WTC11 (cell line): ENCODE measurements at regions not wholly inside any gene's neighbourhood (a gene's known extent, or its start where the extent isn't known, plus 50 kb on each side); places are given as distances from the start of the nearest gene placed in this dataset.
A peak's percentile ranks its signal among the peaks of the same experiment; 100 is the strongest.

Experiments used
- ATAC-seq: fragments of 200-7000 bp; cut with Tn5 transposase; 2 replicates; pipeline ENCODE4 v1.10.0; 2021; ENCODE audit warnings: mild to moderate bottlenecking, moderate library complexity
- CTCF ChIA-PET: fragments of 300-600 bp; sonication (Branson Sonifier 250); formaldehyde crosslinking; loops from one replicate; lab custom pipeline; 2021; ENCODE audit warnings: antibody characterized with exemption; lab: Charles Lee
- POLR2A ChIA-PET: fragments of 350-600 bp; sonication (Branson Sonifier 250); formaldehyde crosslinking; loops from one replicate; lab custom pipeline; 2021; ENCODE audit warnings: antibody characterized with exemption; lab: Charles Lee
- DNase-seq: peaks from one replicate; pipeline ENCODE4 v3.0.0; 2021; ENCODE audit warnings: low spot score
- H3K27ac Mint-ChIP-seq: 2 replicates; pipeline ENCODE4 v1.8.0; 2021; ENCODE audit warnings: mixed read lengths
- H3K27me3 Mint-ChIP-seq: 2 replicates; pipeline ENCODE4 v1.8.0; 2021; ENCODE audit warnings: low read depth, mild to moderate bottlenecking, moderate library complexity, mixed read lengths
- H3K36me3 Mint-ChIP-seq: 2 replicates; pipeline ENCODE4 v1.8.0; 2021; ENCODE audit warnings: mixed read lengths
- H3K4me1 Mint-ChIP-seq: 2 replicates; pipeline ENCODE4 v1.8.0; 2022; ENCODE audit warnings: mixed read lengths
- H3K4me3 Mint-ChIP-seq: 2 replicates; pipeline ENCODE4 v1.8.0; 2021; ENCODE audit warnings: mild to moderate bottlenecking, moderate library complexity, mixed read lengths
- H3K9me3 Mint-ChIP-seq: 2 replicates; pipeline ENCODE4 v1.8.0; 2021; ENCODE audit warnings: mixed read lengths
- EMX1 ChIP-seq: fragments of 250-450 bp; sonication (Bioruptor Pico); IDR thresholded peaks from 2 replicates; pipeline ENCODE4 v1.8.0; 2021; ENCODE audit warnings: mild to moderate bottlenecking
- ETV6 ChIP-seq: sonication (generic); formaldehyde crosslinking; IDR thresholded peaks from 2 replicates; pipeline ENCODE4 v1.8.1; 2022; ENCODE audit warnings: mild to moderate bottlenecking, missing genetic modification reagents
- FOXJ3 ChIP-seq: sonication (generic); formaldehyde crosslinking; IDR thresholded peaks from 2 replicates; pipeline ENCODE4 v1.9.0; 2021; ENCODE audit warnings: missing genetic modification reagents, mild to moderate bottlenecking, borderline replicate concordance
- GRHL2 ChIP-seq: fragments of 250-450 bp; sonication (Bioruptor Pico); IDR thresholded peaks from 2 replicates; pipeline ENCODE4 v1.8.0; 2022; ENCODE audit warnings: mild to moderate bottlenecking, moderate library complexity; ENCODE audit not compliant: insufficient replicate concordance, severe bottlenecking
- GTF2I ChIP-seq: fragments of 250-450 bp; sonication (Bioruptor Pico); conservative IDR thresholded peaks from 2 replicates; pipeline ENCODE4 v1.4.0; 2021; ENCODE audit warnings: mild to moderate bottlenecking
- MXD4 ChIP-seq: fragments of 250-450 bp; sonication (Bioruptor Pico); IDR thresholded peaks from 2 replicates; pipeline ENCODE4 v1.8.0; 2021; ENCODE audit warnings: mild to moderate bottlenecking, moderate library complexity, borderline replicate concordance
- NR1H2 ChIP-seq: sonication (generic); formaldehyde crosslinking; IDR thresholded peaks from 2 replicates; pipeline ENCODE4 v1.9.0; 2021; ENCODE audit warnings: mild to moderate bottlenecking, moderate library complexity, missing genetic modification reagents
- PRRX2 ChIP-seq: fragments of 250-450 bp; sonication (Bioruptor Pico); IDR thresholded peaks from 2 replicates; pipeline ENCODE4 v1.8.0; 2021; ENCODE audit warnings: mild to moderate bottlenecking
- SMAD4 ChIP-seq: sonication (generic); formaldehyde crosslinking; IDR thresholded peaks from 2 replicates; pipeline ENCODE4 v1.8.0; 2022; ENCODE audit warnings: mild to moderate bottlenecking, missing genetic modification reagents
- SP1 ChIP-seq: sonication (generic); formaldehyde crosslinking; conservative IDR thresholded peaks from 2 replicates; pipeline ENCODE4 v1.8.1; 2022; ENCODE audit warnings: missing genetic modification reagents
- USF1 ChIP-seq: sonication (generic); formaldehyde crosslinking; IDR thresholded peaks from 2 replicates; pipeline ENCODE4 v1.8.0; 2022; ENCODE audit warnings: mild to moderate bottlenecking, missing genetic modification reagents
- ZNF138 ChIP-seq: sonication (generic); formaldehyde crosslinking; conservative IDR thresholded peaks from 2 replicates; pipeline ENCODE4 v1.8.1; 2022; ENCODE audit warnings: mild to moderate bottlenecking, moderate library complexity, missing genetic modification reagents
- ZNF263 ChIP-seq: sonication (generic); formaldehyde crosslinking; IDR thresholded peaks from 2 replicates; pipeline ENCODE4 v1.8.1; 2022; ENCODE audit warnings: low read depth, mild to moderate bottlenecking, moderate library complexity, missing genetic modification reagents
- ZNF317 ChIP-seq: sonication (generic); formaldehyde crosslinking; IDR thresholded peaks from 2 replicates; pipeline ENCODE4 v1.8.1; 2023; ENCODE audit warnings: low read depth, mild to moderate bottlenecking, moderate library complexity, missing genetic modification reagents, borderline replicate concordance
- ZNF416 ChIP-seq: fragments of 250-450 bp; sonication (Bioruptor Pico); IDR thresholded peaks from 2 replicates; pipeline ENCODE4 v1.9.0; 2021; ENCODE audit warnings: mild to moderate bottlenecking, inconsistent platforms
- TF ChIP-seq, protein P1 (sequence below): sonication (generic); formaldehyde crosslinking; IDR thresholded peaks from 2 replicates; pipeline ENCODE4 v1.8.1; 2022; ENCODE audit warnings: low read depth, missing genetic modification reagents, borderline replicate concordance
- TF ChIP-seq, protein P2 (sequence below): sonication (generic); formaldehyde crosslinking; IDR thresholded peaks from 2 replicates; pipeline ENCODE4 v1.8.1; 2023; ENCODE audit warnings: mild to moderate bottlenecking, missing genetic modification reagents, moderate library complexity
- TF ChIP-seq, protein P3 (sequence below): fragments of 250-450 bp; sonication (Bioruptor Pico); IDR thresholded peaks from 2 replicates; pipeline ENCODE4 v2.1.2; 2022; ENCODE audit warnings: mild to moderate bottlenecking, moderate library complexity
- TF ChIP-seq, protein P4 (sequence below): sonication (generic); formaldehyde crosslinking; IDR thresholded peaks from 2 replicates; pipeline ENCODE4 v1.8.1; 2023; ENCODE audit warnings: mild to moderate bottlenecking, moderate library complexity, missing genetic modification reagents
- TF ChIP-seq, protein P5 (sequence below): fragments of 200-600 bp; IDR thresholded peaks from 2 replicates; pipeline ENCODE4 v1.8.0; 2022; ENCODE audit warnings: antibody characterized with exemption
- TF ChIP-seq, protein P6 (sequence below): sonication (generic); formaldehyde crosslinking; IDR thresholded peaks from 2 replicates; pipeline ENCODE4 v1.8.1; 2022; ENCODE audit warnings: missing genetic modification reagents, borderline replicate concordance

DNA sequence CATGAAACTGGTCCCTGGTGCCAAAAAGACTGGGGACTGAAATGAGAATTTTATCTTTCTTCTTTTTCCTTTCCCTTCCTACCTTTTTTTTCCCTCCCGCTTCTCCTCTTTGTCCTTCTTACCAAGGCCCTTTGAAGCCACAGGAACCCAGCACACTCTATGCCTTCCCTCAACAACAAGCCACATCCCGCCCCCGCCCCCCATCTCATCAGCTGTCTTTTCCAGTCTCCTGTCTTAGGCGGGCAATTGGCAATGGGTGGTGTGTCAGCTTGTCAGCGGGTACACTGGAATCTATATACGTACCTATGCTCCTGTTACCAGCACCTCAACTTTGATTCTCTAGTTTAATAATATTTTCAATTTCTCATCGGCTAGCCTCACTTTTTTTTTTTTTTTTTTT is 56.3 kb upstream of the CHD2 start:
- Mint-ChIP-seq H3K9me3 (no peaks in the 10 kb centered on the region), H3K27ac (no peak overlapping the region), H3K4me3 (no peak overlapping the region), H3K27me3 (no peaks in the 10 kb centered on the region; the same call in 1 of the 2 replicates), H3K36me3 (no peaks in the 10 kb centered on the region), H3K4me1 (peaks cover 20% of the 10 kb centered on the region)
- ATAC-seq = no peak
- DNase-seq = no peak
- no peak for TF ChIP-seq USF1 (CRISPR knock-in tag)
- CTCF ChIA-PET = interaction anchor here (0.6 kb wide), 1 partner anchor 244 kb away, joined by 3 read pairs; no protein-coding TSS in a partner anchor
- POLR2A ChIA-PET = interaction anchor here (0.7 kb wide), 2 partner anchors 60 to 1191 kb away, joined by 3 to 4 read pairs; no protein-coding TSS in a partner anchor

DNA sequence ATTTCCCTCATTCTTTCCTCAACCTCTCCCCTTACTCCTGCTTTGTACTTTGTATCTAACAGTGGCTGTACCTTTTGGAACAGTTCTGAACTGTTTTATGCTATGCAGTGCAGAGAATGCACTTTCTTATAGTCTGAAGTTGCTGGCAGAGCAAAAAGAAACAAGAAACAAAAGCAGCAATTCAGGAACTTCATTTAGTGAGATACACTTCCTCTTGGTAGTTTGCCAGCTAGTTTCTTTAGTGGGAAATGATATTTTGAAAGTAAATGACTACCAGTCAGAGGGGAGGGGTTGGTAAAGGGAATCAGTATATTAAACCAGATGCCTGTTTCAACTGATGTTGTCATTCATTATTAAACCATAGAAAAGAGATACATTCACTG is 55.0 kb upstream of the CHD2 start:
- ChIA-PET CTCF (no interaction called here), POLR2A (no interaction called here)
- Mint-ChIP-seq H3K9me3 (peaks cover 2% of the 10 kb centered on the region), H3K36me3 (peaks cover 2% of the 10 kb centered on the region), H3K27me3 (no peaks in the 10 kb centered on the region; the same call in 1 of the 2 replicates), H3K4me1 (peaks cover 17% of the 10 kb centered on the region), H3K27ac (peak overlapping the region; percentile 12), H3K4me3 (no peak overlapping the region)
- ATAC-seq (no peak), DNase-seq (no peak)
- no peak for TF ChIP-seq PRRX2 (CRISPR knock-in tag)
- TF ChIP-seq, protein P1, sequence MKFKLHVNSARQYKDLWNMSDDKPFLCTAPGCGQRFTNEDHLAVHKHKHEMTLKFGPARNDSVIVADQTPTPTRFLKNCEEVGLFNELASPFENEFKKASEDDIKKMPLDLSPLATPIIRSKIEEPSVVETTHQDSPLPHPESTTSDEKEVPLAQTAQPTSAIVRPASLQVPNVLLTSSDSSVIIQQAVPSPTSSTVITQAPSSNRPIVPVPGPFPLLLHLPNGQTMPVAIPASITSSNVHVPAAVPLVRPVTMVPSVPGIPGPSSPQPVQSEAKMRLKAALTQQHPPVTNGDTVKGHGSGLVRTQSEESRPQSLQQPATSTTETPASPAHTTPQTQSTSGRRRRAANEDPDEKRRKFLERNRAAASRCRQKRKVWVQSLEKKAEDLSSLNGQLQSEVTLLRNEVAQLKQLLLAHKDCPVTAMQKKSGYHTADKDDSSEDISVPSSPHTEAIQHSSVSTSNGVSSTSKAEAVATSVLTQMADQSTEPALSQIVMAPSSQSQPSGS (CRISPR knock-in tag) = no peak
- no peak for TF ChIP-seq ETV6 (CRISPR knock-in tag)
- no peak for TF ChIP-seq SP1 (CRISPR knock-in tag)
- TF ChIP-seq NR1H2 (CRISPR knock-in tag) = no peak
- no peak for TF ChIP-seq MXD4 (CRISPR knock-in tag)
- TF ChIP-seq EMX1 = no peak
- TF ChIP-seq ZNF416 (CRISPR knock-in tag) = no peak
- TF ChIP-seq ZNF138 (CRISPR knock-in tag) = no peak
- TF ChIP-seq GRHL2 (CRISPR knock-in tag) = no peak
- TF ChIP-seq, protein P2, sequence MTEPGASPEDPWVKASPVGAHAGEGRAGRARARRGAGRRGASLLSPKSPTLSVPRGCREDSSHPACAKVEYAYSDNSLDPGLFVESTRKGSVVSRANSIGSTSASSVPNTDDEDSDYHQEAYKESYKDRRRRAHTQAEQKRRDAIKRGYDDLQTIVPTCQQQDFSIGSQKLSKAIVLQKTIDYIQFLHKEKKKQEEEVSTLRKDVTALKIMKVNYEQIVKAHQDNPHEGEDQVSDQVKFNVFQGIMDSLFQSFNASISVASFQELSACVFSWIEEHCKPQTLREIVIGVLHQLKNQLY (CRISPR knock-in tag) = no peak
- TF ChIP-seq ZNF263 (CRISPR knock-in tag) = no peak
- TF ChIP-seq, protein P3, sequence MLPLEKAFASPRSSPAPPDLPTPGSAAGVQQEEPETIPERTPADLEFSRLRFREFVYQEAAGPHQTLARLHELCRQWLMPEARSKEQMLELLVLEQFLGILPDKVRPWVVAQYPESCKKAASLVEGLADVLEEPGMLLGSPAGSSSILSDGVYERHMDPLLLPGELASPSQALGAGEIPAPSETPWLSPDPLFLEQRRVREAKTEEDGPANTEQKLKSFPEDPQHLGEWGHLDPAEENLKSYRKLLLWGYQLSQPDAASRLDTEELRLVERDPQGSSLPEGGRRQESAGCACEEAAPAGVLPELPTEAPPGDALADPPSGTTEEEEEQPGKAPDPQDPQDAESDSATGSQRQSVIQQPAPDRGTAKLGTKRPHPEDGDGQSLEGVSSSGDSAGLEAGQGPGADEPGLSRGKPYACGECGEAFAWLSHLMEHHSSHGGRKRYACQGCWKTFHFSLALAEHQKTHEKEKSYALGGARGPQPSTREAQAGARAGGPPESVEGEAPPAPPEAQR (CRISPR knock-in tag) = no peak
- TF ChIP-seq, protein P4, sequence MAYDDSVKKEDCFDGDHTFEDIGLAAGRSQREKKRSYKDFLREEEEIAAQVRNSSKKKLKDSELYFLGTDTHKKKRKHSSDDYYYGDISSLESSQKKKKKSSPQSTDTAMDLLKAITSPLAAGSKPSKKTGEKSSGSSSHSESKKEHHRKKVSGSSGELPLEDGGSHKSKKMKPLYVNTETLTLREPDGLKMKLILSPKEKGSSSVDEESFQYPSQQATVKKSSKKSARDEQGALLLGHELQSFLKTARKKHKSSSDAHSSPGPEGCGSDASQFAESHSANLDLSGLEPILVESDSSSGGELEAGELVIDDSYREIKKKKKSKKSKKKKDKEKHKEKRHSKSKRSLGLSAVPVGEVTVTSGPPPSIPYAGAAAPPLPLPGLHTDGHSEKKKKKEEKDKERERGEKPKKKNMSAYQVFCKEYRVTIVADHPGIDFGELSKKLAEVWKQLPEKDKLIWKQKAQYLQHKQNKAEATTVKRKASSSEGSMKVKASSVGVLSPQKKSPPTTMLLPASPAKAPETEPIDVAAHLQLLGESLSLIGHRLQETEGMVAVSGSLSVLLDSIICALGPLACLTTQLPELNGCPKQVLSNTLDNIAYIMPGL (CRISPR knock-in tag) = no peak
- TF ChIP-seq FOXJ3 (CRISPR knock-in tag) = no peak
- TF ChIP-seq, protein P5, sequence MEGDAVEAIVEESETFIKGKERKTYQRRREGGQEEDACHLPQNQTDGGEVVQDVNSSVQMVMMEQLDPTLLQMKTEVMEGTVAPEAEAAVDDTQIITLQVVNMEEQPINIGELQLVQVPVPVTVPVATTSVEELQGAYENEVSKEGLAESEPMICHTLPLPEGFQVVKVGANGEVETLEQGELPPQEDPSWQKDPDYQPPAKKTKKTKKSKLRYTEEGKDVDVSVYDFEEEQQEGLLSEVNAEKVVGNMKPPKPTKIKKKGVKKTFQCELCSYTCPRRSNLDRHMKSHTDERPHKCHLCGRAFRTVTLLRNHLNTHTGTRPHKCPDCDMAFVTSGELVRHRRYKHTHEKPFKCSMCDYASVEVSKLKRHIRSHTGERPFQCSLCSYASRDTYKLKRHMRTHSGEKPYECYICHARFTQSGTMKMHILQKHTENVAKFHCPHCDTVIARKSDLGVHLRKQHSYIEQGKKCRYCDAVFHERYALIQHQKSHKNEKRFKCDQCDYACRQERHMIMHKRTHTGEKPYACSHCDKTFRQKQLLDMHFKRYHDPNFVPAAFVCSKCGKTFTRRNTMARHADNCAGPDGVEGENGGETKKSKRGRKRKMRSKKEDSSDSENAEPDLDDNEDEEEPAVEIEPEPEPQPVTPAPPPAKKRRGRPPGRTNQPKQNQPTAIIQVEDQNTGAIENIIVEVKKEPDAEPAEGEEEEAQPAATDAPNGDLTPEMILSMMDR = no peak
- TF ChIP-seq, protein P6, sequence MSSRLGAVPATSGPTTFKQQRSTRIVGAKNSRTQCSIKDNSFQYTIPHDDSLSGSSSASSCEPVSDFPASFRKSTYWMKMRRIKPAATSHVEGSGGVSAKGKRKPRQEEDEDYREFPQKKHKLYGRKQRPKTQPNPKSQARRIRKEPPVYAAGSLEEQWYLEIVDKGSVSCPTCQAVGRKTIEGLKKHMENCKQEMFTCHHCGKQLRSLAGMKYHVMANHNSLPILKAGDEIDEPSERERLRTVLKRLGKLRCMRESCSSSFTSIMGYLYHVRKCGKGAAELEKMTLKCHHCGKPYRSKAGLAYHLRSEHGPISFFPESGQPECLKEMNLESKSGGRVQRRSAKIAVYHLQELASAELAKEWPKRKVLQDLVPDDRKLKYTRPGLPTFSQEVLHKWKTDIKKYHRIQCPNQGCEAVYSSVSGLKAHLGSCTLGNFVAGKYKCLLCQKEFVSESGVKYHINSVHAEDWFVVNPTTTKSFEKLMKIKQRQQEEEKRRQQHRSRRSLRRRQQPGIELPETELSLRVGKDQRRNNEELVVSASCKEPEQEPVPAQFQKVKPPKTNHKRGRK (CRISPR knock-in tag) = no peak
- no peak for TF ChIP-seq ZNF317 (CRISPR knock-in tag)
- no peak for TF ChIP-seq GTF2I (CRISPR knock-in tag)
- no peak for TF ChIP-seq SMAD4 (CRISPR knock-in tag)
